GM21529 (cell line): ENCODE measurements at regions not wholly inside any gene's neighbourhood (a gene's known extent, or its start where the extent isn't known, plus 50 kb on each side); places are given as distances from the start of the nearest gene placed in this dataset.
"Not testable (repeated sequence)": the region's sequence is repeated elsewhere in the genome, so short reads cannot be mapped to it uniquely, and the experiment has no call there.

Source experiments
- ATAC-seq: cut with Tn5 transposase; IDR thresholded peaks from one replicate; pipeline ENCODE4 v1.9.1; 2021; ENCODE audit not compliant: unreplicated experiment

DNA sequence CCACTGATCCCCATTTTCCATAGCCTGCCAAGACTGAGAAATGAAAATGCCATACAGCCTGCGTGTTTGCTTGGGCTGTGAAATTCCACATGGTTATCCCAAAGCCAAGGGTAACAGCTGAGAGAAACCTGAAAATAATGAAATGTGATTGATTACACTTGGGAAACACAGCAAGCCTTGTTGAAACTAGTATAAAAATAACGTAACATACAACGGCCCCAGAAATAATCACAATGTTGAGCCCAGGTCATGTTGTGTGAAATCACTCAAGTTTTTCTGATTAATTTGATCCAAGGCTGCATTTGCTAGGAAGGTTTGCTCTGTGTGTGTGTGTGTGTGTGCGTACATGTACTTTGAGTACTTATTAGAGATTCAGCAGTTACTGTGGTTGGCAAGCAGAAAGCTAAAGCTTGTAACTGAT is 269.0 kb downstream of the OXSM start:
- no peak for ATAC-seq

DNA sequence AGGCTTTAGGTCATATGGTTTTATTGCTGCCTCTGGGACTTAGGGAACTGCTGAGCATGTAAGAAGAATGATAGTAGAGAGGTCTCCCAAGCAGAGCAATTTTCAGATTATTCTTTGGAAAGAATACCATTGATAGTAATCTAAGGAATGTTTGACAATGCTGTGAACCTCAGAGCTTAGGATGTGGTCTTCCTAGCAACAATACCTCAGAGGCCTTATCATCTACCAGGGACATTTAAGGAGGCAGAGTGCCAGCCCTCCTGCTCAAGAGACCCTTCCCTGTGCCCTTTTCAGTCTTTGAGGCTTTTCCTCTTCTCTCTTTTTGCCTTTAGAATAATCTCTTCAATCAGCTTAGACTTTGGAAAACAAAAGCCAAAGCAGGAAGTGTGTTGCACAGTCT is 272.1 kb downstream of the OXSM start:
- ATAC-seq, result no peak

DNA sequence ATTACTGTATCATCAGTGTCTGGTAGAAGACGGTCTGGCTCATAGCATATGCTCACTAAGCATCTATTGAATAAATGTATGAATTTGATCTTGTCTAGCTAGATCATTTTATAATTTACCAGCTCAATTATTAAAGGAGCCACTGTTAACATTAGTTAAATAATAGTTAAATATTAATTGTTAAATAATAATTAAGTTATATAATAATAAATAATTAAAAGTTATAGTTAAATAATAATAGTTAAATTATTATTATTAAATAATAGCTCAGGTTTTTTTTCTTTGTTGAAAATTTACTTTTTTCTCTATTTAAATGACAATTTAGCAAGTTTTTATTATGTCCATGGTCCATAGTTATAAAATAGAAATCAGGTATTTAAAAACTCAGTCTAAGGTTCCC is 274.4 kb downstream of the OXSM start:
- no peak for ATAC-seq

DNA sequence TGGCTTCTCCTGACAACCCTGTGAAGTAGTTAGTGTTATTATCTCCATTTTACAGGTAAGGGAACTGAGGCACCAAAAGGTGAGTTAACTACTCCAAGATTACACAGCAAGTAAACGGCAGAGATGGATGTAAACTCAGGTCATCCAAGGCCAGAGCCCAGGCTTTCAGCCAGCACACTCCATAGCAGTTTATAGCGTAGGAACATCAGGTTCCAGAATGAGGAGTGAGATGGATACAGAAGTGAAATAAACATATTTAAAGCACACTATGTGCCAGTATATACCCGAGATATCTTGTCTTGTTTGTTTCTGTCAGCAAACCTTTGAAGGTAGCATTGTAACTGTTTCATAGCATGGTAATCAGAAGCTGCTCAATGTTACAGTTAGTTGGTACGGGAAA is 279.0 kb downstream of the OXSM start:
- ATAC-seq, result no peak

GRCh38 chr3:26070854-26071253 is 281.0 kb downstream of the OXSM start:
- ATAC-seq, result no peak

GRCh38 chr3:26074080-26074479 is 284.2 kb downstream of the OXSM start:
- ATAC-seq, result no peak

DNA sequence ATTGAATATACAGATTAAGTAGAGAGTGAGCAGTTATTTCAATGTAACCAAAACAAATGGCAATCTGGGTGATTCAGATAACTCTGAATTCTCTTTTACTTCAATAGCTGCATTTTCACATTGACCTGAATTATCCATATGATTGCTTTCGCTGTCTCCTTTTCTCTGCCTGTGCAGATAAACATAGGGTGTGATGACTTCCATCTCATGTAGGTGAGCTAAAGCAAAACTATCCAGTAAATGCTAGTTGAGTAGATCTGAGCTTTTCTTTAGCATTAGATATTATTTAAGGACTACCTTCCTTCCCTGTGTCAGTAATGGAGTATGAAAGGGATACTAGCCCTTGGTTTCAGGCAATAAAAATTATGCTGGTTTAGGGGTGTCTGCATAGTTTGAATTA is 288.6 kb downstream of the OXSM start:
- no peak for ATAC-seq

- ATAC-seq, result no peak
These were observed 291.3 kb downstream of the OXSM start for GRCh38 chr3:26081166-26081565.

DNA sequence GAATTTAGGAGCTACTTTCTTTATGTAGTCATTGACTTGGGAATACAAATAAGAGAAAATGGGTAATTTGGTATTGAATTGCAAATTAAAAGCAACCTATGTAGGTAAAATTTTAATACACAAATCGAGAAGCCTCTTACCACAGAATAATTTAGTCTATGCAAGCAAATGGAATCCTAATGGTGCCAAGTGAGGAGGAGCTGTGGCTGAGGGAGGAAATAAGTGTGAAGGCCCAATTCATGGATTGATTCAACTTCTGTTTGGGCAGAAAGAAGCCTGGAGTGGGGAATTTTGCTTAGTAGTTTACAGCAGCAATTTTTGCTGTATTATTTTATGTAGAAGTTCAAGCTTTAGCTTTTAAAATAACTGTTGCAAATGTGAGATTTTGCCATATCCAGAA is 291.9 kb downstream of the OXSM start:
- no peak for ATAC-seq

GRCh38 chr3:26082911-26083310 is 293.0 kb downstream of the OXSM start:
- ATAC-seq, result no peak

- no peak for ATAC-seq
These were observed 294.7 kb downstream of the OXSM start for GRCh38 chr3:26084629-26085028.

- ATAC-seq, result no peak
These were observed 297.9 kb downstream of the OXSM start for GRCh38 chr3:26087751-26088150.

- ATAC-seq, result no peak
These were observed 299.4 kb downstream of the OXSM start for GRCh38 chr3:26089249-26089648.

DNA sequence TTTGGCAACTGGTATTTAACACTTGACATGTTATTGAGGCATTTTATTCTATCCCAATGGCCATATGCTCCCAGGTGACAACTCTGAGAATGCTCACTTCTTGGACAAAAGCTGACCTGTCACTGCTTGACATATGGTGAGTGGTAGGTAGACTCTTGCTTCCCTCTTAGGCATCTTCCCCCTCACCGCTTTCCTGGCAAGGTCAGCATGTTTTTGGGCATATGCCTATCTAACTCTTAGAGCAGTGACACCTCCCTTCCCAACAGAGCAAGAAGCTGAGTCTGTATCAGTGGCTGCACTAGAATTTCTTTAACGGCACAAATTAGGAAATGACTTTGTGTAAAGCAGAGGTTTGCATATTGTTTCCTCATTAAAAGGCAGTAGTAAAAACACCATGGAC is 300.7 kb downstream of the OXSM start:
- ATAC-seq, result no peak

- no peak for ATAC-seq
These were observed 301.2 kb downstream of the OXSM start for GRCh38 chr3:26091096-26091495.

DNA sequence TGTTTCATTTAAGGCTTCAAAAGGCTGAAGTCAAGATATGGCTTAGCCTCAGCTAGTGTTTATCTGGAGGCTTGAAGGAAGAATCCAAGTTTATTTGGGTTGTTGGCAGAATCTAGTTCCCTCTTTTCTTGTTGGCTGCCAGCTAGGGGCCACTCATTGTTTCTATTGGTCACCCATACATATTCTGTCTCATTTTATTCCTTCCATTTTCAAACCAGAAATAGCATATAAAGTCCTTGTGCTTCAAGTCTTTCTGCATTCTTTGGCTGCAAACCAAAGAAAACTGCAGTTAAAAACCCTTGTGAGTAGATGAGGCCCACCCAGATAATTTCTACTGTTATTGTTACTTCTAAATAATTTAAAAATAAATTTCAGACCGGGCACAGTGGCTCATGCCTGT is 301.7 kb downstream of the OXSM start:
- no peak for ATAC-seq

DNA sequence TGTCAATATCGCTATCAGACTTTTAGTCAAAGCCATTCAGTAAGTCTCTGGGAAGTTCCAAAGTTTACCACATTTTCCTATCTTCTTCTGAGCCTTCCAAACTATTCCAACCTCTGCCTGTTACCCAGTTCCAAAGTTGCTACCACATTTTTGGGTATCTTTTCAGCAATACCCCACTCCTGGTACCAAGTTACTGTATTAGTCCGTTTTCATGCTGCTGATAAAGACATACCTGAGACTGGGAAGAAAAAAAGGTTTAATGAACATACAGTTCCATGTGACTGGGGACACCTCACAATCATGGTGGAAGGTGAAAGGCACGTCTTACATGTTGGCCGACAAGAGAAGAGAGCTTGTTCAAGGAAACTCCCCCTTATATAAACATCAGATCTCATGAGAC is 307.2 kb downstream of the OXSM start:
- ATAC-seq, result not testable (repeated sequence)

- no peak for ATAC-seq
These were observed 309.8 kb downstream of the OXSM start for GRCh38 chr3:26099692-26100091.

- no peak for ATAC-seq
These were observed 310.3 kb downstream of the OXSM start for GRCh38 chr3:26100176-26100575.

DNA sequence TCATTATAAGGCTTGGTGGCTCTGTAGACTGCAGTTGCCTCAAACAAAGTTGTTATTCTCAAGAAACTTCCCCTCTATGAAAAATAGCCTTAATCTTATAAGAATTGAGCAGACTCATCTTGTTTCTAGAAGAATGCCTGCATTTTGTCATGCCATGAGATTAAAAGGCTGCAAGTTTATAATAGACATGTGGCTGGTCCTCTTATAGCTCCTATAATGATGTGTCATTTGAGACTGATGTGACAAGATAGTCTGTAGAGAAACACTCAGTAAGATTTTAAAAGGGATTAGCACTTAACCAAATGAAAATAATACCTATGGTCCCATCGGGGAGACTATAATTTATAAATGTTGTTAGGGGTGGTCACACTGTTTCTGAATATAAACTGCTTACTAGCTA is 312.5 kb downstream of the OXSM start:
- no peak for ATAC-seq

- no peak for ATAC-seq
These were observed 315.0 kb downstream of the OXSM start for GRCh38 chr3:26104851-26105251.

GRCh38 chr3:26105261-26105660 is 315.4 kb downstream of the OXSM start:
- no peak for ATAC-seq

DNA sequence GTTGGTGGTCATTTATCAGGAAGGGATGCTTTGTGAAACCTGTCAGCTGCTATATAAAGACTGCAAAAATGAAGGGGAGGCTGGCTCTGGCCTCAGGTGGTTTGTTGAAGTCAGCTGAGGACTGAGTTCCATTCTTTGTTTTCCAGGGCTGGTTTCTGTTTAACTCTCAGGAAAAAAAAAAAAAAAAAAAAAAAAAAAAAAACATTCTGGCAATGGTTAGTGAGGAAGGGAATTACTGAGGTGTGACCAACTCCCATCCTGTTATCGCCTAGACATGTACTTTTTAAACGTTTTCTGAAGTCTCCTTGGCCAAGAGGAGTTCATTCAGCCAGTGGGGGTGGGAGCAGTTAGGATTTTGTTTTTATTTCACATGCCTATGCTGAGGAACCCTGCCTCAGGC is 316.3 kb downstream of the OXSM start:
- ATAC-seq, result no peak

DNA sequence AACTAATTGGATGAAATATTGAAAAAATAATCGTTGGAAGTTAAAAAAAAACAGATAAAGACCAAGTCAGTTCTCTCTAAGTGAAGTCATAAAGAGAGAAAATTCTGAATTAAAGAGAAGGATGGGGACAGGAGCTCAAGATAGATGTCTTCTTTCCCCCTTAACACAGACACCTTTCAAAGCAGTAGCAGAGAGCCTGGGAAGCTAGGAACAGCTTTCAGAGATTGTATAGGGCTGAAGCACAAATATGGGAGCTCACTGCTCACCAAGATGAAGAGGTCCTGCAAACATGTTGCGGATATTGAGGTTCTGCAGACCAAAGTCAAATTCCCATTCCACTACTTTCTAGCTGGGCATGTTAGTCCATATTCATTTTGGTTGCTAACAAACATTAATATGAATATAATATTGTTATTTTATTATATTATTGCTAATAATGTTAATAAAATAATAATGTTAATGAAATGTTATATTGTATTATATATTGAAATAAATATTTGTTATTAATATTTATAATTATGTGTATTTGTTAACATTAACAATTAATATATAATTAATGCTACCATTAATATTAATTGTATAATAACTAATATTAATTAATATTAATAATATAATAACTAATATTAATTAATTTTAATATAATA is 319.1 kb downstream of the OXSM start:
- no peak for ATAC-seq
